Transverse colon (tissue), 4 donors: ENCODE measurements at regions not wholly inside any gene's neighbourhood (a gene's known extent, or its start where the extent isn't known, plus 50 kb on each side); places are given as distances from the start of the nearest gene placed in this dataset.

Source experiments
- EP300 ChIP-seq: sonication (generic); formaldehyde crosslinking; IDR thresholded peaks from one replicate; pipeline ENCODE4 v1.6.1; 2017; ENCODE audit warnings: antibody characterized with exemption, low read depth
- POLR2A ChIP-seq: fragments of 450-650 bp; IDR thresholded peaks from one replicate; pipeline ENCODE4 v1.6.1; 2016; ENCODE audit warnings: antibody characterized with exemption, mild to moderate bottlenecking, moderate library complexity
- POLR2AphosphoS5 ChIP-seq, 3 donors: sonication (generic); formaldehyde crosslinking; IDR thresholded peaks; one replicate each; pipeline ENCODE4 v1.6.1; 2016; ENCODE audit warnings: antibody characterized with exemption in 3 of 3
- TF ChIP-seq, protein P1 (sequence below), 5 experiments: fragments of 200-600 bp in 3 of 5; fragments of 450-650 bp in 2 of 5; sonication (generic) in 3 of 5; IDR thresholded peaks; 1 replicate in 2 of 5; 2 replicates in 3 of 5; pipeline ENCODE4 v1.5.1; 2016 to 2017; ENCODE audit warnings: antibody characterized with exemption in 5 of 5, inconsistent platforms in 3 of 5, mild to moderate bottlenecking in 2 of 5, moderate library complexity in 1 of 5

DNA sequence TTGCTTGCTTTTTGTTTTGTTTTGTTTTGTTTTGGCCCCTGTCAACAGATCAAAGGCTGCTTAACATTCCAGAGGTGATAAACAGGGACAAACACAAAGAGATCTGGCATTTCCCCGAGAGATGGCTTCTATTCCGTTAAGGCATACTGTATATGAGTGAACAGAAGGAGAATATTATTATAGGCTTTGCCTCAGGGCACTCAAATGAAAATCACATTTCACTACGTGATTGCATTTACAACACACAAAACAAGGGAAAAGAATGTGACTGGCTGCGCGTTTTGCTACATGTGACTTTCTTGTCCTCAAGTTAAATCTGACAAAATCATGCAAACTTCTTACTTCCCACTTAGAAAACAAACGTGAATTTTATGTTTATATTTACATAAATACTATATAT lies 1037.9 kb upstream of the DDX18 start:
- TF ChIP-seq, protein P1, sequence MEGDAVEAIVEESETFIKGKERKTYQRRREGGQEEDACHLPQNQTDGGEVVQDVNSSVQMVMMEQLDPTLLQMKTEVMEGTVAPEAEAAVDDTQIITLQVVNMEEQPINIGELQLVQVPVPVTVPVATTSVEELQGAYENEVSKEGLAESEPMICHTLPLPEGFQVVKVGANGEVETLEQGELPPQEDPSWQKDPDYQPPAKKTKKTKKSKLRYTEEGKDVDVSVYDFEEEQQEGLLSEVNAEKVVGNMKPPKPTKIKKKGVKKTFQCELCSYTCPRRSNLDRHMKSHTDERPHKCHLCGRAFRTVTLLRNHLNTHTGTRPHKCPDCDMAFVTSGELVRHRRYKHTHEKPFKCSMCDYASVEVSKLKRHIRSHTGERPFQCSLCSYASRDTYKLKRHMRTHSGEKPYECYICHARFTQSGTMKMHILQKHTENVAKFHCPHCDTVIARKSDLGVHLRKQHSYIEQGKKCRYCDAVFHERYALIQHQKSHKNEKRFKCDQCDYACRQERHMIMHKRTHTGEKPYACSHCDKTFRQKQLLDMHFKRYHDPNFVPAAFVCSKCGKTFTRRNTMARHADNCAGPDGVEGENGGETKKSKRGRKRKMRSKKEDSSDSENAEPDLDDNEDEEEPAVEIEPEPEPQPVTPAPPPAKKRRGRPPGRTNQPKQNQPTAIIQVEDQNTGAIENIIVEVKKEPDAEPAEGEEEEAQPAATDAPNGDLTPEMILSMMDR (IDR thresholded peaks at IDR 0.05), result no peak
- TF ChIP-seq POLR2AphosphoS5 (IDR thresholded peaks at IDR 0.05) (no peak), POLR2A (no peak), EP300 (no peak)
